HG03039 (cell line): ENCODE measurements at regions not wholly inside any gene's neighbourhood (a gene's known extent, or its start where the extent isn't known, plus 50 kb on each side); places are given as distances from the start of the nearest gene placed in this dataset.

Source experiments
- ATAC-seq: cut with Tn5 transposase; IDR thresholded peaks from one replicate; pipeline ENCODE4 v1.9.1; 2021; ENCODE audit warnings: mild to moderate bottlenecking, moderate library complexity; ENCODE audit not compliant: unreplicated experiment

- no peak for ATAC-seq
Observed at GRCh38 chr5:5708367-5708919, 286.0 kb downstream of the ICE1 start.

DNA sequence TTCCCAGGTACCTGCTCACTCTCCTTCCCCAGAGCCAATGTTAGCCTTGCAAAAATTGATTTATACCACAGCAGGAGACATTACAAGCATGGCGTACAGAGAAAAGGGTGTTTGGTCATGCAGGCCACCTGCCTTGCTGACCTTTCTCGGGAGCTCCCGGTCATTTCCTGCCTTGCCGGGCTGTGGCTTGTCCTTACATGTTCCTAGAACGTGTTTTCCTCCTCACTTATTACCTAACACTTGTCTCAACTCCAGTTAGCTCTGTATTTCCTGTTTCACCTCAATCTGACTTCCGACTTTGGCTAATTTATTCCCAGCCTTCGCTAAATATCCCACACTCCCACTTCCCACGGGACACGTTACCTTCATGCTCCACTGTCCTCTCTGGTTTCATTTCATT lies 282.5 kb downstream of the ICE1 start:
- ATAC-seq, result no peak

DNA sequence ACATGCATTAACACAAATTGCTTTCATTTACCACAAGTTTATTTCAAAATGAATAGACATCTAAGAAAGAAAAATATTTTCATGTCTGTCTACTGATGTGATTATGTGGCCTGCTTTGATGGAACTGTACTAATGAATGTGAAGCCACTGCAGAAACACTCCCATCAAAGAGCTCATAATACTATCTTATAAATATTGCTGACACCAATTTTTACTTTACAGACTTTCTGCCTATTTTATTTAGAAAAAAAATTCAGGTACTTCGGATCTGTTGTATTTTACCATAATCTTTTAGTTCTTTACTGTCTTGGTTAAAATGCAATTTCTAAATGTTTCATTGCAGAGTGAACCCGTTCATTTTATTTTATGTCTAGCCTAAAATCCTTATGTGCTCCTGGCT lies 281.9 kb downstream of the ICE1 start:
- ATAC-seq, result no peak

- no peak for ATAC-seq
Observed at GRCh38 chr5:5702934-5703333, 280.5 kb downstream of the ICE1 start.

GRCh38 chr5:5700549-5700948 lies 278.1 kb downstream of the ICE1 start:
- no peak for ATAC-seq

DNA sequence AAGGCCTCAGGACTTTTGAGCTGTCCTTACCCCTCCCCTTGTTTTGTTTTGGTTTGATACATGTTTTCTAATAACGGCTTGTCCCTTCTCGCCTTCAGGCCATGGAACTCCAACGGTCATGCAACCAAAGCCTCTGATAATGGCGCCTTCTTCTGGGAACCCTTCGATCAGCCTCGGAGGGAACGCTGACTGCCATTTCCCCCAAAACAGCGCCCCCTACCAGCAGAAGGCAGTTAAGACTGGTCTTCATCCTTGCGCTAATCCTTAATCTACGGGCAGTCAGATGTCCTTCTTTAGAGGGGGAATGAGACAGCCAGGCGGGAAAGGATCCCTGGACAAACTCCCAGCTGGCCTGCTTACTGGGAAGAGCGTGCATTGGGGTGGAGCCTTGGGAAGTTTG lies 276.6 kb downstream of the ICE1 start:
- no peak for ATAC-seq

DNA sequence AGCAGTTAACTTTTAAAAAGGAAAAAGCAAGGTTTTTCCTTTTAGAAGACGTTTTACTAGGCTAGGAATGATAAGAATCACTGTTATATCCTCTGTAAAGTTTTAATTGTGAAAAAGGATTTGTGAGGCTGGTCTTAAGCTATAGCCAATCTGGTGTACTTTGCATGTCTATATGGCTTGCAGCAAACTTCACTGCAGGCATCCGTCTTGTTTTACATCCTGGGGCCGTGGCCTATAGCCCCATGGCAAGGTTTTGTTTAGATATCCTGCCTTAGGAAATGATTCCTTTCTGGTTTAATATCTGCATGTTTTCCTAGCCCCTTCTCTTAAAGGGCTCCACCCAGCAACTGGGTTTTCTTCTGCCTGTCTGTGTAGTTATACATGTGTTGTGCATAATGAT lies 272.8 kb downstream of the ICE1 start:
- no peak for ATAC-seq

DNA sequence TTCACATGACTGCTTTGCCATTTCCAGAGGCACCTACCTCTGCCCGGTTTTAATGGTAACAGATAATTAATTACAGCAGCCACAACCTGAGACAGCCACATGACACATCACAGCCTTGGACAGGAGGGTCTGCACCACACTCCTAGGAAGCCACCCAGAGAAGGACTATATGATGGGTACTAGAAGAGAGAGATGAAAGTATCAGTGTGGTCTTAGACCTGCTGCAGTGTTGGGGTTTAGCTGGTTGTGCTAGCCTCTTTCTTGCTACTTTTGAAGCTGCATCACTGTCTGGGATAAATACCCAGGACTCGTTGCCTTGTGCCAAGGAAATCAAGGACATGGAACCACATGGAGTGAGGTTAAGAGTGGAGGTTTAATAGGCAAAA lies 266.4 kb downstream of the ICE1 start:
- ATAC-seq, result no peak

- no peak for ATAC-seq
Observed at GRCh38 chr5:5688194-5688924, 265.9 kb downstream of the ICE1 start.

DNA sequence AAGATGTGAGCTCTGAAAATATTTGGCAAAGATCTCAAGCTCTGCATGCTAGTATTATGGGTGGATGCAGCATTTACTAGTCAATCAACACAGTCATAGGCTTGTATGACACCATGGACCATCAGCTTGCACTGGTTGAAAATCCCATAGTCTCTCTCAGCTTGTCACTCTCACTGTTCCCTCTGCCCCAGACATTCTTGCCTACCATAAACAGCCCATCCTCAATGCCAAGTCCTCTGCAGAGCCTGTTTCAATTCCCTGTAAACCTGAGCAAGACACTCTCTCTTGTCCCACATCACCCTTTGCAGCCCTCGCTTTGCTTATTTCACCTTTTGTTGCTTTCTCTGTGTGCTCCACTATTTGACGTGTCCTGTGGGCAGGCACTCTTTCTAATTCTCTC lies 264.6 kb downstream of the ICE1 start:
- no peak for ATAC-seq

DNA sequence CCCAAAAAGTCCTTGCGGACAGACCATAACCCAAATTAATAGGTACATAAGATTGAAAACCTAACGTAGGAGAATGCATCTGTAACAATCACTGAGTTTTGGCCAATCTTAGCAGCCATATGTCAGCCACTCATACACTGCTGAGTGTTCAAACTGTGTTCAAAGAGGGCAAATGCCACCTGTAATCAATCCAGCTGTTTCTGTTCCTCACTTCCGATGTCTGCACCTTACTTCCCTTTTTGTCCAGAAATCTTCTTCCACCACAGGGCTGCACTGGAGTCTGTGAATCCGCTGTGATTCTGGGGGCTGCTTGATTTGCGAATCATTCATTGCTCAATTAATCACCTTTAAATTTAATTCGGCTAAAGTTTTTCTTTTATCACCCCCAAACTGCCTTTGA lies 263.9 kb downstream of the ICE1 start:
- no peak for ATAC-seq

- no peak for ATAC-seq
Observed at GRCh38 chr5:5685737-5686136, 263.3 kb downstream of the ICE1 start.

DNA sequence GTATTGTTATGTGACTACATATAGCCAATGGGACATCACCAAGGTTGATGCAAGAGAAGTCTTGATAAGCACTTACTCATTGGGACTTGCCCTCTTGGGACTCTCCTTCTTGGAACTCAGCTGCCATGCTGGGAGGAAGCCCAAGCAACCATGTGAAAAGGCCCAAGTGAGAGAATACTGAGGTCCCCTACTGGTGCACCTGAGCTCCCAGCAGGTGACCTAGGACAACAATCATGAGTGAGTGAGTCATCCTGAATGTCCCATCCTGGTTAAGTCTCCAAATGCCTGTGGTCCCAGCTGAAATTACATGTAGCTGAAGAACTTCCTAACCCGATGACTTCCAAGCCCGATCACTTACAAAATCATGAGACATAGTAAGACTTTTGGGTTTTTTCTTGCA lies 260.7 kb downstream of the ICE1 start:
- ATAC-seq, result no peak

GRCh38 chr5:5678909-5679308 lies 256.4 kb downstream of the ICE1 start:
- no peak for ATAC-seq

GRCh38 chr5:5677738-5678137 lies 255.3 kb downstream of the ICE1 start:
- ATAC-seq, result no peak

- ATAC-seq, result no peak
Observed at GRCh38 chr5:5676218-5676617, 253.7 kb downstream of the ICE1 start.

- ATAC-seq, result no peak
Observed at GRCh38 chr5:5675511-5675910, 253.0 kb downstream of the ICE1 start.

DNA sequence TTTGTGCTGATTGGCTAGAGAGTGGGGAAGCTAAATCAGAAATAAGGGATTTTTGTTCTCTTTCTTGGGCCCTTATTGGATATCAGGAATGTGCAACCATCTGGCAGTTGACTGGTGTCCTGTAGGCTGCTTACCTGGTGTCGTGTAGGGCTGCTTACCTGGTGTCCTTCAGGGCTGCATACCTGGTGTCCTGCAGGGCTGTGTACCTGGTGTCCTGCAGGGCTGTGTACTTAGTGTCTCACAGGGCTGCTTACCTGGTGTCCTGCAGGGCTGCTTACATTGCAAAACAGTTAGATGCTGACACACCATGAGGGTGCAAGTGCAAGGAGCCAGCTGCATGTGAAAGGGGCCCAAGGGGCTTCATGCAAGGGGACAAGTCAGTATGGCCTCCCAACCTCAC lies 249.3 kb downstream of the ICE1 start:
- no peak for ATAC-seq

- ATAC-seq, result no peak
Observed at GRCh38 chr5:5667136-5667554, 244.7 kb downstream of the ICE1 start.

DNA sequence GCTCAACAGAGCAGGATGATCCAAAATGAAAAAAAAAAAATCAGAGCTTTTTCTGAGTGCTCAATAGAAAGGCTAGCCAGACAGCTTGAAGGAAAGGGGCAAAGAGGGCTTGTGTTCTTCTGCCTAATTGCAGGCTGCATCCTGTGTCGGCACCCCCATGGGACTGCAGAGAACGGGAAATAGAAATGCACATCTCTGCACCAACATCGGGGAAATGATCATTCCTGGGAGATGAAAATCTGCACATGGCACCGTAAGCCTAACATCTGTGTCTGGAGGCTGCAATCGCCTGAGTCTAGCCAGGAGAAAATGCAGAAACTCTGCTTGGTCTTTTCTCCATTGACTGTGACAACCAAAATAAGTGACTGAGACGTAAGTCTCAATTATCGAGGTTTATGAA lies 243.9 kb downstream of the ICE1 start:
- no peak for ATAC-seq

GRCh38 chr5:5666076-5666365 lies 243.5 kb downstream of the ICE1 start:
- no peak for ATAC-seq

- no peak for ATAC-seq
Observed at GRCh38 chr5:5665225-5666075, 243.0 kb downstream of the ICE1 start.
